ENCODE measurements at regions not wholly inside any gene's neighbourhood (a gene's known extent, or its start where the extent isn't known, plus 50 kb on each side); places are given as distances from the start of the nearest gene placed in this dataset.

DNA sequence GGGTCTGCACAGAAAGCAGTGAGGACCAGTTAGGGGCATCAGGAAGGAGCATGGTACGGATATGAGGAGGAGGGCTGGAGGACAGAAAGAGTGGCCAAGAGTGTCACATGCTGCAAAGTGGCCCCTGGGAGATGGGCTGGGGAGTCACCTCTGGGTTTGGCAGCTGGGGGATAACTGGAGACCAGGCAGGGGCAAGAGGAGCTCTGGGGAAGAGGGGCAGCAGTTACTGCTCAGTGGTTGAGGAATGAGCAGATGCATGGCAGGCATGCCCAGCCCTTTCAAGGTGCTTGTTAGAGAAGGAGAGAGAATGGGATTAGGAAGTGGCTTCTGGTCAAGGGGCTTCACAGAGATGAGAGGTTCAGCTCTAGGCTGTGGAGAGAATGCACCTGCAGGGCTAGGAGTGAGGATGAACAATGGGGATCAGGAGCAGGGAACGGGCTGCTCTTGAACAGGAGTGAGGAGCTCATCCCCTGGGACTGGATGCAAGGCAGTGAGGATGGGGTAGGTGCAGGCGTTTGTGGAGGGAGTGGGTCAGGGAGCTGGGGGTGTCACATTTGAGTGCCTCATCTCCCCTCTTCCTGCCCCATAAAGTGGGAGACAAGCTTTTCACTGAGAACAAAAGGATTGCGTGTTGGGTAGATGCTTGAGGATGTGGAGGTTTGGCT, 127.5 kb downstream of the PAPOLA start:
- no peak for TF ChIP-seq CTCF (IDR thresholded peaks at IDR 0.05; ENCODE audit: insufficient read depth, low read length, poor library complexity, severe bottlenecking)
- TF ChIP-seq EZH2phosphoT487 (conservative IDR thresholded peaks at IDR 0.05; ENCODE audit: low read length) = no peak

All from SU-DHL-6 (cell line).